ENCODE measurements at regions not wholly inside any gene's neighbourhood (a gene's known extent, or its start where the extent isn't known, plus 50 kb on each side); places are given as distances from the start of the nearest gene placed in this dataset.

- H3K27ac Mint-ChIP-seq: no peak overlapping the region
- ATAC-seq (ENCODE audit: low read depth): no peak
- DNase-seq: no peak
- intact Hi-C loops (cut with micrococcal nuclease): no loop called here
- ChIA-PET CTCF (no interaction called here), POLR2A (no interaction called here)
- H3K9me3 Mint-ChIP-seq: peaks cover 2% of the 10 kb centered on the region
- no peaks in the 10 kb centered on the region for H3K27me3 Mint-ChIP-seq
- H3K4me1 Mint-ChIP-seq: no peaks in the 10 kb centered on the region
- TF ChIP-seq CTCF (IDR thresholded peaks at IDR 0.05): no peak
- H3K4me3 Mint-ChIP-seq: no peak overlapping the region
- H3K36me3 Mint-ChIP-seq (ENCODE audit: low read depth): no peaks in the 10 kb centered on the region
These were observed 77.3 kb downstream of the CNTN3 start for GRCh38 chr3:74537164-74537563.

GRCh38 chr3:74535281-74535680, 79.2 kb downstream of the CNTN3 start:
- ATAC-seq (ENCODE audit: low read depth) (no peak), DNase-seq (no peak)
- Mint-ChIP-seq H3K27ac (no peak overlapping the region), H3K4me1 (no peaks in the 10 kb centered on the region), H3K27me3 (no peaks in the 10 kb centered on the region), H3K9me3 (no peaks in the 10 kb centered on the region), H3K4me3 (no peak overlapping the region), H3K36me3 (ENCODE audit: low read depth) (no peaks in the 10 kb centered on the region)
- ChIA-PET POLR2A (no interaction called here), CTCF (no interaction called here)
- intact Hi-C loops (cut with micrococcal nuclease): no loop called here
- no peak for TF ChIP-seq CTCF (IDR thresholded peaks at IDR 0.05)

- H3K4me3 Mint-ChIP-seq: no peak overlapping the region
- intact Hi-C loops (cut with micrococcal nuclease): no loop called here
- no peaks in the 10 kb centered on the region for H3K9me3 Mint-ChIP-seq
- H3K27ac Mint-ChIP-seq: no peak overlapping the region
- ChIA-PET POLR2A (no interaction called here), CTCF (no interaction called here)
- no peaks in the 10 kb centered on the region for H3K27me3 Mint-ChIP-seq
- no peaks in the 10 kb centered on the region for H3K4me1 Mint-ChIP-seq
- no peak for DNase-seq
- ATAC-seq (ENCODE audit: low read depth): no peak
- TF ChIP-seq CTCF (IDR thresholded peaks at IDR 0.05): no peak
- H3K36me3 Mint-ChIP-seq (ENCODE audit: low read depth): no peaks in the 10 kb centered on the region
These were observed 79.8 kb downstream of the CNTN3 start for GRCh38 chr3:74534611-74535010.

GRCh38 chr3:74532446-74532845, 82.0 kb downstream of the CNTN3 start:
- ChIA-PET CTCF (no interaction called here), POLR2A (no interaction called here)
- ATAC-seq (ENCODE audit: low read depth) (no peak), DNase-seq (no peak)
- Mint-ChIP-seq H3K4me3 (no peak overlapping the region), H3K27me3 (no peaks in the 10 kb centered on the region), H3K27ac (no peak overlapping the region), H3K36me3 (ENCODE audit: low read depth) (no peaks in the 10 kb centered on the region), H3K9me3 (no peaks in the 10 kb centered on the region), H3K4me1 (no peaks in the 10 kb centered on the region)
- no peak for TF ChIP-seq CTCF (IDR thresholded peaks at IDR 0.05)
- intact Hi-C loops (cut with micrococcal nuclease): no loop called here

GRCh38 chr3:74531491-74531890, 83.0 kb downstream of the CNTN3 start:
- H3K27me3 Mint-ChIP-seq: no peaks in the 10 kb centered on the region
- TF ChIP-seq CTCF (IDR thresholded peaks at IDR 0.05): no peak
- ChIA-PET POLR2A (no interaction called here), CTCF (no interaction called here)
- H3K36me3 Mint-ChIP-seq (ENCODE audit: low read depth): no peaks in the 10 kb centered on the region
- H3K27ac Mint-ChIP-seq: no peak overlapping the region
- no peaks in the 10 kb centered on the region for H3K9me3 Mint-ChIP-seq
- intact Hi-C loops (cut with micrococcal nuclease): no loop called here
- ATAC-seq (ENCODE audit: low read depth) (no peak), DNase-seq (no peak)
- no peaks in the 10 kb centered on the region for H3K4me1 Mint-ChIP-seq
- no peak overlapping the region for H3K4me3 Mint-ChIP-seq

All from activated B cell treated with CpG ODN at 0.5 μM for 24 hours (primary cell).